ENCODE measurements at regions not wholly inside any gene's neighbourhood (a gene's known extent, or its start where the extent isn't known, plus 50 kb on each side); places are given as distances from the start of the nearest gene placed in this dataset.

- Histone ChIP-seq H3K27ac (no peak overlapping the region), H3K4me1 (no peaks in the 10 kb centered on the region), H3K9me3 (no peaks in the 10 kb centered on the region), H3K4me3 (no peak overlapping the region), H3K27me3 (no peaks in the 10 kb centered on the region), H3K36me3 (no peaks in the 10 kb centered on the region)
- no peak for DNase-seq (ENCODE audit: low spot score in 2 of 2)
- no peak for TF ChIP-seq CTCF (IDR thresholded peaks at IDR 0.05)
- TF ChIP-seq POLR2A (IDR thresholded peaks at IDR 0.05): no peak
- no peak for TF ChIP-seq EP300 (IDR thresholded peaks at IDR 0.05)
- whole genome bisulfite sequencing, 2 donors: 89 to 90% methylated on average over 1 of the region's 1 CpG
Measured at GRCh38 chr2:205937211-205937610, 148.8 kb downstream of the INO80D start.

GRCh38 chr2:205936446-205936845 lies 149.5 kb downstream of the INO80D start:
- Histone ChIP-seq H3K27me3 (no peaks in the 10 kb centered on the region), H3K4me1 (no peaks in the 10 kb centered on the region), H3K27ac (no peak overlapping the region), H3K9me3 (no peaks in the 10 kb centered on the region), H3K4me3 (no peak overlapping the region), H3K36me3 (no peaks in the 10 kb centered on the region)
- 57 to 58% methylated on average over 10 of the region's 10 CpGs for WGBS, 2 donors
- TF ChIP-seq EP300 (IDR thresholded peaks at IDR 0.05): no peak
- TF ChIP-seq POLR2A (IDR thresholded peaks at IDR 0.05): no peak
- TF ChIP-seq CTCF (IDR thresholded peaks at IDR 0.05): no peak
- no peak for DNase-seq (ENCODE audit: low spot score in 2 of 2)

- H3K9me3 ChIP-seq: no peaks in the 10 kb centered on the region
- DNase-seq (ENCODE audit: low spot score in 2 of 2): no peak
- peaks cover 0 to 14% (median 0%) of the 10 kb centered on the region in 4 donors for H3K4me1 ChIP-seq
- no peak for TF ChIP-seq EP300 (IDR thresholded peaks at IDR 0.05)
- no peak for TF ChIP-seq POLR2A (IDR thresholded peaks at IDR 0.05)
- TF ChIP-seq CTCF (IDR thresholded peaks at IDR 0.05): no peak
- 88% methylated on average over 1 of the region's 1 CpG for WGBS, 2 donors
- no peak overlapping the region for H3K4me3 ChIP-seq
- H3K27ac ChIP-seq: no peak overlapping the region
- no peaks in the 10 kb centered on the region for H3K36me3 ChIP-seq
- H3K27me3 ChIP-seq: no peaks in the 10 kb centered on the region
Measured at GRCh38 chr2:205934443-205934842, 151.5 kb downstream of the INO80D start.

- no peak overlapping the region for H3K4me3 ChIP-seq
- DNase-seq (ENCODE audit: low spot score in 2 of 2): no peak
- no peak overlapping the region for H3K27ac ChIP-seq
- 61 to 90% methylated on average over 2 of the region's 2 CpGs for WGBS, 2 donors
- no peaks in the 10 kb centered on the region for H3K9me3 ChIP-seq
- peaks cover 0 to 14% (median 0%) of the 10 kb centered on the region in 4 donors for H3K4me1 ChIP-seq
- no peaks in the 10 kb centered on the region for H3K27me3 ChIP-seq
- H3K36me3 ChIP-seq: no peaks in the 10 kb centered on the region
- TF ChIP-seq POLR2A (IDR thresholded peaks at IDR 0.05) (no peak), EP300 (IDR thresholded peaks at IDR 0.05) (no peak), CTCF (IDR thresholded peaks at IDR 0.05) (no peak)
Measured at GRCh38 chr2:205932861-205933260, 153.1 kb downstream of the INO80D start.

GRCh38 chr2:205931388-205931787 lies 154.6 kb downstream of the INO80D start:
- DNase-seq (ENCODE audit: low spot score in 2 of 2): no peak
- no peaks in the 10 kb centered on the region for H3K36me3 ChIP-seq
- 98% methylated on average over 3 of the region's 3 CpGs for WGBS, 2 donors
- no peak overlapping the region for H3K27ac ChIP-seq
- no peaks in the 10 kb centered on the region for H3K27me3 ChIP-seq
- H3K4me3 ChIP-seq: no peak overlapping the region
- no peak for TF ChIP-seq EP300 (IDR thresholded peaks at IDR 0.05)
- no peak for TF ChIP-seq CTCF (IDR thresholded peaks at IDR 0.05)
- no peak for TF ChIP-seq POLR2A (IDR thresholded peaks at IDR 0.05)
- H3K9me3 ChIP-seq: no peaks in the 10 kb centered on the region
- peaks cover 0 to 14% (median 0%) of the 10 kb centered on the region in 4 donors for H3K4me1 ChIP-seq

Measured in tibial nerve (tissue), 4 donors.